ENCODE measurements at regions not wholly inside any gene's neighbourhood (a gene's known extent, or its start where the extent isn't known, plus 50 kb on each side); places are given as distances from the start of the nearest gene placed in this dataset.

GRCh38 chr11:106468531-106468930 is 391.1 kb downstream of the AASDHPPT start:
- no peak for DNase-seq
- Histone ChIP-seq H3K23me2 (ENCODE audit: insufficient read length, low read depth, low read length, poor library complexity, severe bottlenecking) (no peaks in the 10 kb centered on the region), H2AFZ (ENCODE audit: low read length) (no peak overlapping the region), H3K56ac (ENCODE audit: insufficient read length, low read depth, low read length) (no peak overlapping the region), H3K27ac (ENCODE audit: insufficient read length, low read depth, low read length) (no peak overlapping the region), H3K4me1 (ENCODE audit: insufficient read depth, low read length) (no peaks in the 10 kb centered on the region), H3K4ac (ENCODE audit: low read depth, low read length) (no peak overlapping the region), H2BK12ac (ENCODE audit: insufficient read length, low read depth, low read length) (no peak overlapping the region), H3K23ac (ENCODE audit: insufficient read length, low read depth, low read length) (no peak overlapping the region), H2BK5ac (ENCODE audit: insufficient read length, low read length) (no peak overlapping the region), H3K18ac (ENCODE audit: insufficient read length, low read depth, low read length) (no peak overlapping the region), H3K9ac (ENCODE audit: extremely low read depth, insufficient read length, low read length) (no peak overlapping the region), H3K4me2 (ENCODE audit: insufficient read depth, insufficient read length, low read length) (no peak overlapping the region), H4K20me1 (ENCODE audit: control insufficient read depth, insufficient read depth, insufficient read length) (no peaks in the 10 kb centered on the region), H3T11ph (ENCODE audit: low read length) (no peak overlapping the region), H3K9me3 (ENCODE audit: control insufficient read depth, low read depth, low read length) (no peaks in the 10 kb centered on the region), H2AK5ac (ENCODE audit: insufficient read length, low read length) (no peak overlapping the region), H4K5ac (ENCODE audit: insufficient read length, low read depth, low read length) (no peak overlapping the region), H4K8ac (replicated peaks; ENCODE audit: insufficient read length, low read depth, low read length) (no peak overlapping the region), H2BK15ac (ENCODE audit: low read depth, low read length) (no peak overlapping the region), H4K91ac (ENCODE audit: insufficient read length, low read depth, low read length) (no peak overlapping the region), H3K79me1 (ENCODE audit: insufficient read depth, low read depth, low read length, poor library complexity, severe bottlenecking) (no peaks in the 10 kb centered on the region), H3K27me3 (ENCODE audit: insufficient read depth, low read length) (no peaks in the 10 kb centered on the region), H3K79me2 (ENCODE audit: insufficient read depth, low read length) (no peaks in the 10 kb centered on the region), H3K14ac (ENCODE audit: insufficient read depth, low read length) (no peak overlapping the region), H2BK120ac (ENCODE audit: low read depth, low read length, poor library complexity, severe bottlenecking) (no peak overlapping the region), H2BK20ac (ENCODE audit: low read depth, low read length, poor library complexity, severe bottlenecking) (no peak overlapping the region)
- TF ChIP-seq, protein P1, sequence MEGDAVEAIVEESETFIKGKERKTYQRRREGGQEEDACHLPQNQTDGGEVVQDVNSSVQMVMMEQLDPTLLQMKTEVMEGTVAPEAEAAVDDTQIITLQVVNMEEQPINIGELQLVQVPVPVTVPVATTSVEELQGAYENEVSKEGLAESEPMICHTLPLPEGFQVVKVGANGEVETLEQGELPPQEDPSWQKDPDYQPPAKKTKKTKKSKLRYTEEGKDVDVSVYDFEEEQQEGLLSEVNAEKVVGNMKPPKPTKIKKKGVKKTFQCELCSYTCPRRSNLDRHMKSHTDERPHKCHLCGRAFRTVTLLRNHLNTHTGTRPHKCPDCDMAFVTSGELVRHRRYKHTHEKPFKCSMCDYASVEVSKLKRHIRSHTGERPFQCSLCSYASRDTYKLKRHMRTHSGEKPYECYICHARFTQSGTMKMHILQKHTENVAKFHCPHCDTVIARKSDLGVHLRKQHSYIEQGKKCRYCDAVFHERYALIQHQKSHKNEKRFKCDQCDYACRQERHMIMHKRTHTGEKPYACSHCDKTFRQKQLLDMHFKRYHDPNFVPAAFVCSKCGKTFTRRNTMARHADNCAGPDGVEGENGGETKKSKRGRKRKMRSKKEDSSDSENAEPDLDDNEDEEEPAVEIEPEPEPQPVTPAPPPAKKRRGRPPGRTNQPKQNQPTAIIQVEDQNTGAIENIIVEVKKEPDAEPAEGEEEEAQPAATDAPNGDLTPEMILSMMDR (conservative IDR thresholded peaks at IDR 0.05): no peak
- Mint-ChIP-seq H3K27me3 (ENCODE audit: low read depth) (no peaks in the 10 kb centered on the region), H3K4me3 (no peak overlapping the region), H3K27ac (no peak overlapping the region), H3K4me1 (peaks cover 0 to 4% of the 10 kb centered on the region in 2 experiments; a peak in 1 of 4 replicates), H3K9me3 (no peaks in the 10 kb centered on the region; a peak in 1 of 5 replicates), H3K36me3 (ENCODE audit: insufficient read depth in 1 of 3, low read depth in 3 of 3) (no peaks in the 10 kb centered on the region)
- no CpG with 5 or more reads among the region's 1 CpG for WGBS (ENCODE audit: extremely low coverage, insufficient read length, low lambda C conversion rate)

Measured in H9 (cell line).